ENCODE measurements at regions not wholly inside any gene's neighbourhood (a gene's known extent, or its start where the extent isn't known, plus 50 kb on each side); places are given as distances from the start of the nearest gene placed in this dataset.

DNA sequence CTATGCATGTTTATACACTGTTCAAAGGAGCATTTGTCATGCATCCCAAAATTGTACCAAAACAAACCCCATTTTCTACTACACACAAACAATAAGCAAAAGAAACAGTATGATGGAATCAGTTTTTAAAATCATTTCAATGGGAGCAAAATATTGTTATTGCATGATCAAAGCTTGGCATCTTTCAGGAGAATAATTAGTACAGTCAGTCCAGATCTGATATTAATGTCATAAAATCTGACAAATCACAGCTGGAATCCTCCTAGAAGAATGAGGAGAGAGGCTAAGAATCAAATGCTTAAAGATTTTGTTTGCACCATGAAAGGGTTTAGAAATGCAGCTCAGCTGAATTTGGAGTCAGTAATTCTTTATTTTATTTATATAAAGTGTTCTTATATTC lies 229.7 kb upstream of the SEMA3E start:
- TF ChIP-seq, protein P1, sequence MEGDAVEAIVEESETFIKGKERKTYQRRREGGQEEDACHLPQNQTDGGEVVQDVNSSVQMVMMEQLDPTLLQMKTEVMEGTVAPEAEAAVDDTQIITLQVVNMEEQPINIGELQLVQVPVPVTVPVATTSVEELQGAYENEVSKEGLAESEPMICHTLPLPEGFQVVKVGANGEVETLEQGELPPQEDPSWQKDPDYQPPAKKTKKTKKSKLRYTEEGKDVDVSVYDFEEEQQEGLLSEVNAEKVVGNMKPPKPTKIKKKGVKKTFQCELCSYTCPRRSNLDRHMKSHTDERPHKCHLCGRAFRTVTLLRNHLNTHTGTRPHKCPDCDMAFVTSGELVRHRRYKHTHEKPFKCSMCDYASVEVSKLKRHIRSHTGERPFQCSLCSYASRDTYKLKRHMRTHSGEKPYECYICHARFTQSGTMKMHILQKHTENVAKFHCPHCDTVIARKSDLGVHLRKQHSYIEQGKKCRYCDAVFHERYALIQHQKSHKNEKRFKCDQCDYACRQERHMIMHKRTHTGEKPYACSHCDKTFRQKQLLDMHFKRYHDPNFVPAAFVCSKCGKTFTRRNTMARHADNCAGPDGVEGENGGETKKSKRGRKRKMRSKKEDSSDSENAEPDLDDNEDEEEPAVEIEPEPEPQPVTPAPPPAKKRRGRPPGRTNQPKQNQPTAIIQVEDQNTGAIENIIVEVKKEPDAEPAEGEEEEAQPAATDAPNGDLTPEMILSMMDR (conservative IDR thresholded peaks at IDR 0.05 in 1 of 2, IDR thresholded peaks at IDR 0.05 in 1 of 2; ENCODE audit: low read depth in 1 of 2, low read length in 2 of 2), result no peak
- TF ChIP-seq EZH2 (IDR thresholded peaks at IDR 0.05; ENCODE audit: low read length, missing control alignments), result no peak
